ENCODE measurements at regions not wholly inside any gene's neighbourhood (a gene's known extent, or its start where the extent isn't known, plus 50 kb on each side); places are given as distances from the start of the nearest gene placed in this dataset.

DNA sequence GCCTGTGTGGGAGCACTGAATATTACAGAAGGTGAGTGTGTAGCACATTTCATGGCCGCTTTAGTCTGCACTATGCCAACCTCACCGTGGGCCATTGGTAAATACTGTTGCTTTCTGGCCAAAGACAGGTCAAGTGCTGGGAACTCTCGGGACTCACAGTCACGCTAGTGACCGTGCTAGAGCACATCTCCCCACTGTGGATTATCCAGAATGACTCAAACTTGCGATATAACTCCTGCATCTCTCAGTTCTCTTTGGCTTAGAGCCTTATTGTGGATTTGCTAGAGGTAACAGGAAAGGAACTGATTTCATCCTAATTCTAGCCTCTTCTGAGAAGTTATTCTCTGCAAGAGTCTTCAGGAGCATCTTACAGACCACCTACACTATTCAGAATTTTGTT is 86.5 kb downstream of the DAD1 start:
- no peak for TF ChIP-seq TEAD4 (IDR thresholded peaks at IDR 0.05)
- TF ChIP-seq CREB1 (IDR thresholded peaks at IDR 0.05; ENCODE audit: low read depth): no peak
- TF ChIP-seq EP300 (IDR thresholded peaks at IDR 0.05; ENCODE audit: borderline replicate concordance): no peak
- TF ChIP-seq, protein P1, sequence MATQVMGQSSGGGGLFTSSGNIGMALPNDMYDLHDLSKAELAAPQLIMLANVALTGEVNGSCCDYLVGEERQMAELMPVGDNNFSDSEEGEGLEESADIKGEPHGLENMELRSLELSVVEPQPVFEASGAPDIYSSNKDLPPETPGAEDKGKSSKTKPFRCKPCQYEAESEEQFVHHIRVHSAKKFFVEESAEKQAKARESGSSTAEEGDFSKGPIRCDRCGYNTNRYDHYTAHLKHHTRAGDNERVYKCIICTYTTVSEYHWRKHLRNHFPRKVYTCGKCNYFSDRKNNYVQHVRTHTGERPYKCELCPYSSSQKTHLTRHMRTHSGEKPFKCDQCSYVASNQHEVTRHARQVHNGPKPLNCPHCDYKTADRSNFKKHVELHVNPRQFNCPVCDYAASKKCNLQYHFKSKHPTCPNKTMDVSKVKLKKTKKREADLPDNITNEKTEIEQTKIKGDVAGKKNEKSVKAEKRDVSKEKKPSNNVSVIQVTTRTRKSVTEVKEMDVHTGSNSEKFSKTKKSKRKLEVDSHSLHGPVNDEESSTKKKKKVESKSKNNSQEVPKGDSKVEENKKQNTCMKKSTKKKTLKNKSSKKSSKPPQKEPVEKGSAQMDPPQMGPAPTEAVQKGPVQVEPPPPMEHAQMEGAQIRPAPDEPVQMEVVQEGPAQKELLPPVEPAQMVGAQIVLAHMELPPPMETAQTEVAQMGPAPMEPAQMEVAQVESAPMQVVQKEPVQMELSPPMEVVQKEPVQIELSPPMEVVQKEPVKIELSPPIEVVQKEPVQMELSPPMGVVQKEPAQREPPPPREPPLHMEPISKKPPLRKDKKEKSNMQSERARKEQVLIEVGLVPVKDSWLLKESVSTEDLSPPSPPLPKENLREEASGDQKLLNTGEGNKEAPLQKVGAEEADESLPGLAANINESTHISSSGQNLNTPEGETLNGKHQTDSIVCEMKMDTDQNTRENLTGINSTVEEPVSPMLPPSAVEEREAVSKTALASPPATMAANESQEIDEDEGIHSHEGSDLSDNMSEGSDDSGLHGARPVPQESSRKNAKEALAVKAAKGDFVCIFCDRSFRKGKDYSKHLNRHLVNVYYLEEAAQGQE (IDR thresholded peaks at IDR 0.05; ENCODE audit: low read depth): no peak
- TF ChIP-seq YY1 (IDR thresholded peaks at IDR 0.05; ENCODE audit: low read depth): no peak
- TF ChIP-seq RAD21 (IDR thresholded peaks at IDR 0.05; ENCODE audit: low read depth): no peak
- TF ChIP-seq EGR1 (IDR thresholded peaks at IDR 0.05): no peak
- no peak for TF ChIP-seq TAF1 (IDR thresholded peaks at IDR 0.05; ENCODE audit: low read depth)
- TF ChIP-seq, protein P2, sequence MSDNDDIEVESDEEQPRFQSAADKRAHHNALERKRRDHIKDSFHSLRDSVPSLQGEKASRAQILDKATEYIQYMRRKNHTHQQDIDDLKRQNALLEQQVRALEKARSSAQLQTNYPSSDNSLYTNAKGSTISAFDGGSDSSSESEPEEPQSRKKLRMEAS (IDR thresholded peaks at IDR 0.05): no peak
- no peak for TF ChIP-seq FOXM1 (IDR thresholded peaks at IDR 0.05; ENCODE audit: borderline replicate concordance, low read depth)
- no peak for TF ChIP-seq NFIC (IDR thresholded peaks at IDR 0.05)
- no peak for TF ChIP-seq CEBPB (IDR thresholded peaks at IDR 0.05)
